IMR-90 (cell line): ENCODE measurements at regions not wholly inside any gene's neighbourhood (a gene's known extent, or its start where the extent isn't known, plus 50 kb on each side); places are given as distances from the start of the nearest gene placed in this dataset.

Experiments
- ATAC-seq: fragments of 200-7000 bp; cut with Tn5 transposase; 2 replicates; pipeline ENCODE4 v1.9.1; 2020; ENCODE audit warnings: low read depth, mild to moderate bottlenecking, moderate library complexity
- BruUV-seq: library from RNA; stranded (reverse); fragments of 400-500 nt; replicated peaks from 2 replicates; lab custom pipeline; 2021; lab: Mats Ljungman, UMichigan
- CTCF ChIA-PET: fragments of 300-600 bp; formaldehyde crosslinking; extraction: SDS; loops from one replicate; lab custom pipeline; 2021; ENCODE audit warnings: antibody characterized with exemption; lab: Yijun Ruan, JAX
- POLR2A ChIA-PET: fragments of 300-600 bp; sonication (Branson Sonifier 250); formaldehyde crosslinking; loops from one replicate; lab custom pipeline; 2022; ENCODE audit warnings: antibody characterized with exemption; ENCODE audit not compliant: unreplicated experiment; lab: Charles Lee
- DNase-seq: peaks from one replicate; pipeline ENCODE4 v3.0.0; 2013
- H2AFZ ChIP-seq: replicated peaks from 2 replicates; pipeline ENCODE3; 2013; ENCODE audit warnings: low read length, mild to moderate bottlenecking; ENCODE audit not compliant: poor library complexity
- H2AK5ac ChIP-seq: 2 replicates; pipeline ENCODE4 v1.6.1; 2013; ENCODE audit warnings: low read depth, low read length, inconsistent platforms
- H2AK9ac ChIP-seq: replicated peaks from 2 replicates; pipeline ENCODE3; 2013; ENCODE audit warnings: mild to moderate bottlenecking, low read depth, low read length, moderate library complexity; ENCODE audit not compliant: poor library complexity
- H2BK120ac ChIP-seq: 2 replicates; pipeline ENCODE4 v1.6.1; 2013; ENCODE audit warnings: low read depth, low read length, inconsistent platforms
- H2BK15ac ChIP-seq: 3 replicates; pipeline ENCODE4 v1.6.1; 2013; ENCODE audit warnings: low read depth, low read length, inconsistent platforms
- H2BK20ac ChIP-seq: 2 replicates; pipeline ENCODE4 v1.6.1; 2013; ENCODE audit warnings: low read depth, mild to moderate bottlenecking, inconsistent platforms, low read length, moderate library complexity
- H2BK5ac ChIP-seq: 2 replicates; pipeline ENCODE4 v1.6.1; 2013; ENCODE audit warnings: mild to moderate bottlenecking, low read depth, low read length, inconsistent platforms; ENCODE audit not compliant: poor library complexity, severe bottlenecking
- H3K14ac ChIP-seq: replicated peaks from 2 replicates; pipeline ENCODE4 v1.6.1; 2013; ENCODE audit warnings: low read depth, low read length, inconsistent platforms
- H3K18ac ChIP-seq: 2 replicates; pipeline ENCODE4 v1.6.1; 2013; ENCODE audit warnings: low read depth, low read length, control low read depth
- H3K23ac ChIP-seq: 2 replicates; pipeline ENCODE4 v1.6.1; 2013; ENCODE audit warnings: low read depth, low read length, inconsistent platforms
- H3K27ac ChIP-seq: 2 replicates; pipeline ENCODE4 v1.5.1; 2013; ENCODE audit warnings: mild to moderate bottlenecking, control low read depth, low read length; ENCODE audit not compliant: insufficient read depth
- H3K27me3 ChIP-seq: 2 replicates; pipeline ENCODE4 v1.6.1; 2013; ENCODE audit warnings: low read length; ENCODE audit not compliant: control insufficient read depth, insufficient read depth
- H3K36me3 ChIP-seq: 2 replicates; pipeline ENCODE4 v1.6.1; 2013; ENCODE audit warnings: low read length, mixed read lengths; ENCODE audit not compliant: control insufficient read depth, insufficient read depth
- H3K4ac ChIP-seq: 2 replicates; pipeline ENCODE4 v1.6.1; 2013; ENCODE audit warnings: low read depth, low read length, inconsistent platforms
- H3K4me1 ChIP-seq: 2 replicates; pipeline ENCODE4 v1.6.1; 2013; ENCODE audit warnings: low read length, mixed read lengths; ENCODE audit not compliant: control insufficient read depth, insufficient read depth
- H3K4me2 ChIP-seq: 2 replicates; pipeline ENCODE4 v1.6.1; 2013; ENCODE audit warnings: low read depth, mild to moderate bottlenecking, control low read depth, low read length, moderate library complexity
- H3K4me3 ChIP-seq: 2 replicates; pipeline ENCODE4 v1.5.1; 2013; ENCODE audit warnings: low read depth, mild to moderate bottlenecking, control low read depth, low read length, moderate library complexity; ENCODE audit not compliant: insufficient read depth
- H3K56ac ChIP-seq: 2 replicates; pipeline ENCODE4 v1.6.1; 2013; ENCODE audit warnings: low read length, inconsistent platforms; ENCODE audit not compliant: insufficient read depth; ENCODE audit errors: extremely low read depth
- H3K79me1 ChIP-seq, 2 experiments: 2 replicates each; pipeline ENCODE4 v1.6.1; 2013; ENCODE audit warnings: low read length in 2 of 2, inconsistent platforms in 1 of 2, low read depth in 1 of 2
- H3K9ac ChIP-seq: 2 replicates; pipeline ENCODE4 v1.6.1; 2013; ENCODE audit warnings: low read depth, low read length, control low read depth
- H3K9me1 ChIP-seq: 2 replicates; pipeline ENCODE4 v1.6.1; 2013; ENCODE audit warnings: low read length, inconsistent platforms; ENCODE audit not compliant: insufficient read depth
- H3K9me3 ChIP-seq: 2 replicates; pipeline ENCODE4 v1.6.1; 2013; ENCODE audit warnings: low read length; ENCODE audit not compliant: control insufficient read depth, insufficient read depth
- H4K20me1 ChIP-seq: 2 replicates; pipeline ENCODE4 v1.6.1; 2013; ENCODE audit warnings: low read length, inconsistent platforms; ENCODE audit not compliant: insufficient read depth
- H4K5ac ChIP-seq: 2 replicates; pipeline ENCODE4 v1.6.1; 2013; ENCODE audit warnings: mild to moderate bottlenecking, low read depth, low read length, control low read depth
- H4K8ac ChIP-seq, 2 experiments: 2 replicates each; pipeline ENCODE4 v1.6.1; 2013; ENCODE audit warnings: low read depth in 2 of 2, low read length in 2 of 2, control low read depth in 1 of 2, inconsistent platforms in 1 of 2
- H4K91ac ChIP-seq: 2 replicates; pipeline ENCODE4 v1.6.1; 2013; ENCODE audit warnings: low read depth, low read length, inconsistent platforms; ENCODE audit not compliant: insufficient read depth
- BHLHE40 ChIP-seq: fragments of 150-350 bp; IDR thresholded peaks from 2 replicates; pipeline ENCODE4 v1.6.1; 2016; ENCODE audit warnings: mild to moderate bottlenecking, low read depth, low read length
- CEBPB ChIP-seq: IDR thresholded peaks from 2 replicates; pipeline ENCODE4 v1.6.1; 2012; ENCODE audit warnings: low read depth, low read length, improper control_type of control experiment
- CHD1 ChIP-seq: IDR thresholded peaks from 2 replicates; pipeline ENCODE4 v1.6.1; 2012; ENCODE audit warnings: low read depth, low read length, improper control_type of control experiment
- FOS ChIP-seq: fragments of 150-350 bp; IDR thresholded peaks from 2 replicates; pipeline ENCODE4 v1.6.1; 2016; ENCODE audit warnings: low read depth, low read length
- MAFK ChIP-seq: IDR thresholded peaks from 2 replicates; pipeline ENCODE4 v1.6.1; 2012; ENCODE audit warnings: low read depth, low read length, improper control_type of control experiment
- MAZ ChIP-seq: IDR thresholded peaks from 2 replicates; pipeline ENCODE4 v1.6.1; 2012; ENCODE audit warnings: low read depth, mild to moderate bottlenecking, low read length, improper control_type of control experiment, moderate library complexity, borderline replicate concordance
- MXI1 ChIP-seq: IDR thresholded peaks from 2 replicates; pipeline ENCODE4 v1.6.1; 2012; ENCODE audit warnings: low read depth, mild to moderate bottlenecking, low read length, moderate library complexity, borderline replicate concordance
- NFE2L2 ChIP-seq: fragments of 150-350 bp; IDR thresholded peaks from 2 replicates; pipeline ENCODE4 v1.6.1; 2016; ENCODE audit warnings: low read depth, mild to moderate bottlenecking, low read length
- POLR2A ChIP-seq: IDR thresholded peaks from 2 replicates; pipeline ENCODE4 v1.6.1; 2012; ENCODE audit warnings: mild to moderate bottlenecking, low read depth, low read length
- RAD21 ChIP-seq: IDR thresholded peaks from 2 replicates; pipeline ENCODE4 v1.6.1; 2012; ENCODE audit warnings: low read length, improper control_type of control experiment
- RCOR1 ChIP-seq: IDR thresholded peaks from 2 replicates; pipeline ENCODE4 v1.6.1; 2012; ENCODE audit warnings: mild to moderate bottlenecking, low read length, improper control_type of control experiment; ENCODE audit not compliant: insufficient replicate concordance
- RFX5 ChIP-seq: IDR thresholded peaks from 2 replicates; pipeline ENCODE4 v1.8.0; 2012; ENCODE audit warnings: low read depth, mild to moderate bottlenecking, low read length, moderate library complexity
- SMC3 ChIP-seq: fragments of 150-350 bp; IDR thresholded peaks from 2 replicates; pipeline ENCODE4 v1.6.1; 2016; ENCODE audit warnings: low read depth, mild to moderate bottlenecking, antibody characterized with exemption, low read length, moderate library complexity
- WGBS, 2 experiments: methylation state at CpG; one replicate each; pipeline versions ENCODE4 v1.1.5 to v1.1.7; 2013; ENCODE audit warnings: missing lambda C conversion rate in 2 of 2; ENCODE audit not compliant: insufficient read length in 1 of 2; ENCODE audit errors: extremely low coverage in 2 of 2; 5-methylcytosine and 5-hydroxymethylcytosine counted together
- dilution Hi-C: fragments of 300-500 bp; cut with HindIII; formaldehyde crosslinking; loops from one replicate; pipeline ENCODE4 v1.14.3; 2018; ENCODE audit warnings: low sequenced_read_pairs; ENCODE audit not compliant: unreplicated experiment
- in situ Hi-C: fragments of 300-500 bp; cut with MboI; formaldehyde crosslinking; loops from 3 replicates; pipeline ENCODE4 v1.14.3; 2019; ENCODE audit warnings: low sequenced_read_pairs, inconsistent platforms, mixed read lengths
- intact Hi-C: fragments of 100-400 bp; cut with micrococcal nuclease; formaldehyde crosslinking; loops from 2 replicates; pipeline ENCODE4 v1.10.0; 2022
- TF ChIP-seq, protein P1 (sequence below): fragments of 150-350 bp; IDR thresholded peaks from 2 replicates; pipeline ENCODE4 v1.6.1; 2016; ENCODE audit warnings: low read depth, mild to moderate bottlenecking, low read length, moderate library complexity, borderline replicate concordance
- TF ChIP-seq, protein P2 (sequence below): fragments of 150-350 bp; IDR thresholded peaks from 2 replicates; pipeline ENCODE4 v1.6.1; 2017; ENCODE audit warnings: mild to moderate bottlenecking, antibody characterized with exemption, low read length, low read depth
- TF ChIP-seq, protein P3 (sequence below): conservative IDR thresholded peaks from 2 replicates; pipeline ENCODE4 v1.5.1; 2012; ENCODE audit warnings: mild to moderate bottlenecking, low read depth, low read length, improper control_type of control experiment

DNA sequence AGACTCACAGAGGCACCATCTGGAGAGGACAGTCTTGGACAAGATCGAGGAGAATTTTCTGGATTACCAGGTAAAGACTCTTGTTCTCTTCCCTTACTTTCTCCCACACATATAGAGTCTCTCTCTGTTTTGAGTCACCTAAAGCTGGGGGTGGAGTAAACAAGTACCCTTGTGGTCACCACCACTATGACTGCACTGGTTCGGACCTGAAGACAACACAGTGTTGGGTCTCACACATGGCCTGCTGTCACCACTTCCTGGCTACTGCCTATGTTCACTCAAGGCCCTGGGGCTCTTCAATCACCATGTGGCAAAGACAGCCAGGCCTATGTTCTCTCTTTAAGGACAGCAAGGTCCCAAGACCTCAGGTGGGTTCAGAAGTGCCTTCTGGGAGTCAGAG is 253.3 kb upstream of the VRK2 start:
- intact Hi-C loops, result loop anchor here (10.0 kb wide), 1 partner anchor 1971 kb away; no protein-coding TSS in a partner anchor
- Histone ChIP-seq H3K4me1 (no peaks in the 10 kb centered on the region), H2AK5ac (no peak overlapping the region), H3K56ac (no peak overlapping the region), H4K5ac (no peak overlapping the region), H3K27ac (no peak overlapping the region), H3K18ac (no peak overlapping the region), H4K8ac (no peak overlapping the region), H3K9me1 (no peaks in the 10 kb centered on the region), H2BK5ac (no peak overlapping the region), H4K91ac (no peak overlapping the region), H2AK9ac (no peak overlapping the region), H3K4me3 (no peak overlapping the region), H3K9ac (no peak overlapping the region), H2BK15ac (no peak overlapping the region), H3K4ac (no peak overlapping the region), H2BK120ac (no peak overlapping the region), H3K23ac (no peak overlapping the region), H4K20me1 (no peaks in the 10 kb centered on the region), H3K79me1 (no peaks in the 10 kb centered on the region), H3K36me3 (no peaks in the 10 kb centered on the region), H3K4me2 (no peak overlapping the region), H2AFZ (no peak overlapping the region), H3K9me3 (no peaks in the 10 kb centered on the region), H2BK20ac (no peak overlapping the region), H3K27me3 (no peaks in the 10 kb centered on the region), H3K14ac (no peak overlapping the region)
- TF ChIP-seq NFE2L2 (no peak), MAFK (no peak), RFX5 (no peak), POLR2A (no peak), CHD1 (no peak), SMC3 (no peak), CEBPB (no peak), BHLHE40 (no peak), RAD21 (no peak), MXI1 (no peak), RCOR1 (no peak), MAZ (no peak), FOS (no peak)
- TF ChIP-seq, protein P1, sequence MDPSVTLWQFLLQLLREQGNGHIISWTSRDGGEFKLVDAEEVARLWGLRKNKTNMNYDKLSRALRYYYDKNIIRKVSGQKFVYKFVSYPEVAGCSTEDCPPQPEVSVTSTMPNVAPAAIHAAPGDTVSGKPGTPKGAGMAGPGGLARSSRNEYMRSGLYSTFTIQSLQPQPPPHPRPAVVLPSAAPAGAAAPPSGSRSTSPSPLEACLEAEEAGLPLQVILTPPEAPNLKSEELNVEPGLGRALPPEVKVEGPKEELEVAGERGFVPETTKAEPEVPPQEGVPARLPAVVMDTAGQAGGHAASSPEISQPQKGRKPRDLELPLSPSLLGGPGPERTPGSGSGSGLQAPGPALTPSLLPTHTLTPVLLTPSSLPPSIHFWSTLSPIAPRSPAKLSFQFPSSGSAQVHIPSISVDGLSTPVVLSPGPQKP, result no peak
- TF ChIP-seq, protein P2, sequence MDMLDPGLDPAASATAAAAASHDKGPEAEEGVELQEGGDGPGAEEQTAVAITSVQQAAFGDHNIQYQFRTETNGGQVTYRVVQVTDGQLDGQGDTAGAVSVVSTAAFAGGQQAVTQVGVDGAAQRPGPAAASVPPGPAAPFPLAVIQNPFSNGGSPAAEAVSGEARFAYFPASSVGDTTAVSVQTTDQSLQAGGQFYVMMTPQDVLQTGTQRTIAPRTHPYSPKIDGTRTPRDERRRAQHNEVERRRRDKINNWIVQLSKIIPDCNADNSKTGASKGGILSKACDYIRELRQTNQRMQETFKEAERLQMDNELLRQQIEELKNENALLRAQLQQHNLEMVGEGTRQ, result no peak
- TF ChIP-seq, protein P3, sequence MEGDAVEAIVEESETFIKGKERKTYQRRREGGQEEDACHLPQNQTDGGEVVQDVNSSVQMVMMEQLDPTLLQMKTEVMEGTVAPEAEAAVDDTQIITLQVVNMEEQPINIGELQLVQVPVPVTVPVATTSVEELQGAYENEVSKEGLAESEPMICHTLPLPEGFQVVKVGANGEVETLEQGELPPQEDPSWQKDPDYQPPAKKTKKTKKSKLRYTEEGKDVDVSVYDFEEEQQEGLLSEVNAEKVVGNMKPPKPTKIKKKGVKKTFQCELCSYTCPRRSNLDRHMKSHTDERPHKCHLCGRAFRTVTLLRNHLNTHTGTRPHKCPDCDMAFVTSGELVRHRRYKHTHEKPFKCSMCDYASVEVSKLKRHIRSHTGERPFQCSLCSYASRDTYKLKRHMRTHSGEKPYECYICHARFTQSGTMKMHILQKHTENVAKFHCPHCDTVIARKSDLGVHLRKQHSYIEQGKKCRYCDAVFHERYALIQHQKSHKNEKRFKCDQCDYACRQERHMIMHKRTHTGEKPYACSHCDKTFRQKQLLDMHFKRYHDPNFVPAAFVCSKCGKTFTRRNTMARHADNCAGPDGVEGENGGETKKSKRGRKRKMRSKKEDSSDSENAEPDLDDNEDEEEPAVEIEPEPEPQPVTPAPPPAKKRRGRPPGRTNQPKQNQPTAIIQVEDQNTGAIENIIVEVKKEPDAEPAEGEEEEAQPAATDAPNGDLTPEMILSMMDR, result no peak
- DNase-seq (no peak), ATAC-seq (no peak)
- in situ Hi-C loops, result no loop called here
- dilution Hi-C loops, result no loop called here
- POLR2A ChIA-PET, result no interaction called here
- CTCF ChIA-PET, result no interaction called here
- no TSS peak for BruUV-seq
- WGBS, 2 experiments, result 100% methylated on average over 1 of the region's 2 CpGs; no CpG with 5 or more reads in 1 of the 2 experiments
